Midbrain (tissue), 1 donor: ENCODE measurements at regions not wholly inside any gene's neighbourhood (a gene's known extent, or its start where the extent isn't known, plus 50 kb on each side); places are given as distances from the start of the nearest gene placed in this dataset.
"Not testable (repeated sequence)": the region's sequence is repeated elsewhere in the genome, so short reads cannot be mapped to it uniquely, and the experiment has no call there.

Source experiments
- DNase-seq: peaks from one replicate; lab custom pipeline; 2025; lab: John Stamatoyannopoulos, UW

DNA sequence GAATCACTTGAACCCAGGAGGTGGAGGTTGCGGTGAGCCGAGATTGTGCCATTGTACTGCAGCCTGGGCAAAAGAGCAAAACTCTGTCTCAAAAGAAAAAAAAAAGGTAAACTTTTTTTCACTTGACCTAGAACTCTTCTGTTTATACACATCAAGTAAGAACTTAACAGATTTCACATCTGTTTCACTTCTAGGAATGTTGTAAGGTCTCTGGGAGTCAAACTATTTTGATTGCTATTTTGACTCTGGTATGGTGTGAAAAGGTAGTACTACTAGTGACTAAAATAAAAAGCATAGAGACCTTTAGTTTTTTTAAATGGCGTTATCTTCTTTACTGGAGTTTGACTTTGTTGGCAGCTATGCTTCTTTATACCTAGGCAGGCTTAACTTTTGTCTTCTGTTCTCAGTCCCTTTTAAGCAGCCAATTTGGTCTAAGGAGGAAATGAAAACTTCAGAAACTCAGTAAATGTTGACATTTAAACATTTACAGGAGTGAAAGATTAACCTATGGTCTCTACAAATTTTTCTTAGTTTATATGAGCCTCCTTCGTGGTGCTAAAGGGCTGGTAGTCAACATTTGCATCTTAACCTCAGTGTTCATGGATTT, 84.7 kb downstream of the METTL2B start:
- not testable (repeated sequence) for DNase-seq

DNA sequence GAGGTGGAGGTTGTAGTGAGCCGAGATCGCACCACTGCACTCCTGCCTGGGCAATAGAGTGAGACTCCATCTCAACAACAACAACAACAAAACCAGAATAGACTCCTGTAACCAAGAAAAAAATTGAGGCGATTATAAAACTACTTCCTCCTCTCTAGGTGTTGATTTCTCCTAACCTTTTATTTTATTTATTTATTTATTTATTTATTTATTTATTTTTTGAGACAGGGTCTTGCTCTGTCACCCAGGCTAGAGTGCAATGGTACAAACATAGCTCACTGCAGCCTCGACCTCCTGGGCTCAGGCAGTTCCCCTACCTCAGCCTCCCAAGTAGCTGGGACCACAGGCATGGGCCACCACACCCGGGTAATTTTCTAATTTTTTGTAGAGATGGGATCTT, 86.2 kb downstream of the METTL2B start:
- not testable (repeated sequence) for DNase-seq

DNA sequence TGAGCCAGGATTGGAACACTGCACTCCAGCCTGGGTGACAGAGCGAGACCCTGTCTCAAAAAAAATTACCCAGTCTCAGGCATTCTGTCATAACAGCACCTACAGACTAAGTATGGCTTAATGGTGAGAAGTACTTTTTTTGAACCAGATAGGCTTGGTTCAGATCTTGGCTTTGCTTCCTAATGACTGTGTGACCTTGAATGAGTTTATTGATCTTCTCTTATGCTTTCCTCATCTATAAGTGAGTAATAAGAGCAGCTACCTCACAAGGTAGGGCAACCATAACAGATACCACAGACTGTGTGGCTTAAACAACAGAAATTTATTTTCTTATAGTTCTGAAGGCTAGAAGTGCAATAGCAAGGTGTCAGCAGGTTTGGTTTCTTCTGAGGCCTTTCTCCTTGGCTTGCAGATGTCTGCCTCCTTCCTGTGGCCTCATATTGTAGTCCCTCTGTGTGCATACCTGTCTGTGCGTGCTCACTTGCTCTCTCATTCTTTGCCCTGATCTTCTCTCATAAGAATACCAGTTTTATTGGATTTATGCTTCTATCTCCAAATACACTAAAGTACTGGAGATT, 87.7 kb downstream of the METTL2B start:
- not testable (repeated sequence) for DNase-seq

DNA sequence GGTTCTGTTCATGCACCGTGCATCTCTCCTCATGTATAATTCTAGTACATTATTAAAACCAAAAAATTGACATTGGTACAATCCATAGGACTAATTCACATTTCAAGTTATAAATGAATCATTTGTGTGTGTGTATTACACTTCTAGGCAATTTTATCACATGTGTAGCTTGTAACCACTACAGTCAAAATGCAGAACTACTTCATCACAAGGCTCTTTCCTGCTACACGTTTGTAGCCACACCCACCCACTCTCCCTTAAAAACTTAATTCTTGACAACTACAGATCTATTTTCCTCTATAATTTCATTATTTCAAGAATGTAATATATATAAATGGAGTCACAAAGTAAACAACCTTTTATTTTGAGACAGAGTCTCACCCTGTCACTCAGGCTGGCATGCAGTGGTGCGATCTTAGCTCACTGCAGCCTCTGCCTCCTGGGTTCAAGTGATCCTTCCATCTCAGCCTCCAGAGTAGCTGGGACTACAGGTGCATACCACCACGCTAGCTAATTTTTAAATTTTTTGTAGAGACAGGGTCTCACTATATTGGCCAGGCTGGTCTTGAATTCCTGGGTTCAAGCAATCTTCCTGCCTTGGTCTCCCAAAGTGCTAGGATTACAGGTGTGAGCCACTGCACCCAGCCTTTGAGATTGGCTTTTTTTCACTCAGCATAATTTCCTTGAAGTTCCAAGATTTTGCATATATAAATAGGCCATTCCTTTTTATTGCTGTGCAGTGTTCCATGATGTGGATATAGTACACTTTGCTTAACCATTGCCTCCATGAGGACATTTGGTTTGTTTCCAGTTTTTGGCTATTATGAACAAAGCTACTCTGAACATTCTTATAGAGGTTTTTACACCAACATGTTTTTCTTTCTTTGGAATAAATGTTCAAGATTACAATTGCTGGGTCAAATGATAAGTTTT, 88.7 kb downstream of the METTL2B start:
- DNase-seq, result not testable (repeated sequence)

DNA sequence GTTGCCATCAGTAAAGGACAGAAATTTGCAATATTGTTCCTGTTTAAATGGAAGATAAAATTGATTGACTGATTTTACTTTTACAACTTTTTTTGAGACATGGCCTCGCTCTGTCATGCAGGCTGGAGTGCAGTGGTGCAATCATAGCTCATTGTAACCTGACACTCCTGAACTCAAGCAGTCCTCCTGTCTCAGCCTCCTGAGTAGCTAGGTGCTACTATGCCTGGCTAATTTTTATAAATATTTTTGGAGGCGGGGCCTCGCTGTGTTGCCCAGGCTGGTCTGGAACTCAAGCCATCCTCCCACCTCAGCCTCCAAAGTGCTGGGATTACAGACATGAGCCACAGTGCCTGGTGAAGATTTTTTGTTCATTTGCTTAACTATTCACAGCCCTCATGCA, 96.8 kb upstream of the GARIN1A start:
- not testable (repeated sequence) for DNase-seq

DNA sequence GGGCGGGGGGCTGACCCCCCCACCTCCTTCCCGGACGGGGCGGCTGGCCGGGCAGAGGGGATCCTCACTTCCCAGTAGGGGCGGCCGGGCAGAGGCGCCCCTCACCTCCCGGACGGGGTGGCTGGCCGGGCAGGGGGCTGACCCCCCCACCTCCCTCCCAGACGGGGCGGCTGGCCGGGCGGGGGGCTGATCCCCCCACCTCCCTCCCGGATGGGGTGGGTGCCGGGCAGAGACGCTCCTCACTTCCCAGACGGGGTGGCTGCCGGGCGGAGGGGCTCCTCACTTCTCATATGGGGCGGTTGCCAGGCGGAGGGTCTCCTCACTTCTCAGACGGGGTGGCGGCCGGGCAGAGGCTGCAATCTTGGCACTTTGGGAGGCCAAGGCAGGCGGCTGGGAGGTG, 95.1 kb upstream of the GARIN1A start:
- DNase-seq, result not testable (repeated sequence)

DNA sequence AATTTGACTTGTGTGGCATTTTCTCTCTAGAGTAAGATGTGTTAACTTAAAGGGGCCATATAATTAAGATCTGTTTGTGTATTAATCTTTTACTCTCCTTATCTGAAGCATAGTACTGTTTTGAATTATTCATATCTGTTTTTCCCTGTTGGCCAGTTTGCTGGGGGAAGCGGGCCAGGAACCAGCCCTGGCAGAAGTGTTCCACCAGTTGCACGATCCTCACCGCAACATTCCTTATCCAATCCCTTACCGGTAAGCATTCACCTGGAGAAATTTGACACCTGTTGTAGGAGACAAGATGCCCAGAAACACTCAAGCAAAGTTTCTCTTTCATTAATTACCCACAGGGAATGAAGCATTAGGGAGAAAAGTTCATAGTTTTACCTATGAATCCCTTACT, 92.2 kb upstream of the GARIN1A start:
- not testable (repeated sequence) for DNase-seq

DNA sequence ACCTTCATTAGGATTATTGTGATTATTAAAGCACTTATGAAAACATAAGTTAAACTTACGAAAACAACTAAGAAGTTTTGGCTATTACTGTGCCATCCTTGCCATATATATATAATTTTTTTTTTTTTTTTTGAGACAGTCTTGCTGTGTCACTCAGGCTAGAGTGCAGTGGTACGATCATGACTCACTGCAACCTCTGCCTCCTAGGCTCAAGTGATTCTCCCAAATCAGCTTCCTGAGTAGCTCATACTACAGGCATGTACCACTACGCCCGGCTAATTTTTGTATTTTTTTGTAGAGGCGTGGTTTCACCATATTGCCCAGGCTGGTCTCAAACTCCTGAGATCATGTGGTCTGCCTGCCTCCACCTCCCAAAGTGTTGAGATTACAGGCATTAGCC, 91.0 kb upstream of the GARIN1A start:
- not testable (repeated sequence) for DNase-seq

DNA sequence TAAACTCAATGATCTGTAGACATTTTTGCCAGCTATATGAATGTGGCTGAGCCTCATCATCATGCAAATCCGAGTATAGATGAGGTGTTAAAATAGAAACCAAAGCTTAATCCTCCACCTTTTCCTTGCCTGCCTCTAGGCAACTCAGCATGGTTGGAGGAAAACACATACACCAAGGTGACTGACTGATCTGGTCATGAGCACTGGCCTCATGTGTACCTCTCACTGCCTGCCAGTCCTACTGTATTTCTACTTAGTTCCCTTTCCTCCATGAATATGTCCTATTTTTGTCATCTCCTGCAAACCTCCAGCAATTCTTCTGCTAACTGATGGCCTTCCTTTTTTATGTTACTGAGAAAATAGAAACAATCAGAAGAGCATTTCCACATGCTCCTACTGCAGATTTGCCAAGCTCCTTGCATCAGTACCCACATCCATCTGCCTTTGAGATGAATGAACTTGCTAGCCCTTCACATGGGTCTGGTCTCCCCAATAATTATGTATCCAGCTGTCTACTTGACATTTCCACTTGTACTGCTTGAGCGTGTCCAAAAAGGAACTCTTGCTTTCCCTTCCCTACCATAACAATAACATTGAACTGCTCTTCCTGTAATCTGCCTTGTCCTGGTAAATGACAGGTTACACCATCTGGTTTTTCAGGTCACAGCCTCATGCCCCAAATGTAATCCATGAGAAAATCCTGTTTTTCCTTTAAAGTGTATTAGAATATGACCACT, 90.1 kb upstream of the GARIN1A start:
- not testable (repeated sequence) for DNase-seq

DNA sequence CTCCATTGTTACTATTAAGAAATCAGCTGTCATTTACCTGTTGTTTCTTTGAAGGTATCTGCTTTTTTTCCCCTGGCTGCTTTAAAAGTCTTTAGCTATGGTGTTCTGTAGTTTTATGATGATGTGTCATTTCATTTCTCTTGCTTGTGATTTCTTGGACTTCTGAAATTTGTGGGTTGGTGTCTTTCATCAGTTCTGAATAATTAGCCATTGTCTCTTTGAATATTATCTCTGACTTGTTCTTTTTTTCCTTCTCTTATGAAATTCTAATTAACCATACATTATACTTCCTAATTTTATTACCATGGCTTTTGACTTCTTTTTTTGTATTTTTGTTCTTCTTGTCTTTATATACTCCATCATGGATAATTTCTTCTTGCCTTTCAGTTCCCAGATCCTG, 85.4 kb upstream of the GARIN1A start:
- not testable (repeated sequence) for DNase-seq

DNA sequence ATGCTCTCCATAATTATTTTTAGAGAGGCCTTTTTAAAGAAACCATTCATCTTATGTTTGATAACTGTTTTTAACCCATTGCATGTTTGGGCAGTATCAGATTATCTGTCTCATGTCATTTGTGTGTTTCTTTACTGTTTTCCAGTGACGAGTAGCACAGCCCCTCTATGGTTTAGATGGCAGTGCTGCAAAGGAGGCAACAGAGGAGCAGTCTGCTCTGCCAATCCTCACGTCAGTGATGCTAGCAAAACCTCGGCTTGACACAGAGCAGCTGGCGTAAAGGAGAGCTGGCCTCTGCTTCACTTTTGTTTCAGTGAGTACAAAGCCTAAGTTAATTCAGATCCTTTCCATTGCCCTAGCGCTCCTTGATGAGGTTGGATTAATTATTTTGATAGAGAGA, 80.4 kb upstream of the GARIN1A start:
- DNase-seq, result peak; percentile 20

DNA sequence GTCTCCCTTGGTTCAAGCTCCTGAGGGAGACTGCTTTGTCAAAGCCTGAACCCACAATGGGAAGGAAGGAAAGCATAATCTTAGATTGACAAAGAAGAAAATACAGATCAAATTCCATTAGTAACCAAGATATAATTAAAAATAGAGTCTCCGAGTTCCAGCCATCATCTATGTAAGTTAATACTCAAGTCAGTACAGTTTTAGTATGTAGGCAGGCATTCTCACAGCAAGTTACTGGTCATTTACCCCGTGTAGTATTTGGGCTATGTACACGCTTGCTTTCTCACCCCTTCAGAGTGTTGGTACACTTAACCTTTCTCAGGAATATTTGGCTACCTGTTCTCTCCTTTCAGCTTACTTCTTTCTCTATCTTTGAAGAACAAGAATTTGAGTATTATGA, 79.9 kb upstream of the GARIN1A start:
- not testable (repeated sequence) for DNase-seq

DNA sequence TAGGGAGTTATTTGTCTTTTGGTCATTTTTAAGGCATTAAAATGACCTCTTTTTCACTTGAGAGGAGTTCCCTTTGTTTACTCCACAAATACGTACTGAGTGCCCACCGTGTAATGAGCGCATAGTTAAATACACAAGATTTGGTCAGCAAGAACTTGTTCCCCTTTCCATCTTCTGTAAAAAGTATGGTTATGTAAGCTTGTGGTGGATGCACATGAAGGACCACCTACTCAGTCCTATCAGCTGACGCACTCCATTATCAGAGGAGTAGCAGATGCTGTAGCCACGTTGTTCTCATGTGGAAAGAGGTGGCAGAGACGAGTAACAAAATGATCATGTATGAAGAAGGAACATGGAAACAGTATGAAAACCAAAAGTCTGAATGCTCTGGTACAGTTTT, 78.0 kb upstream of the GARIN1A start:
- DNase-seq, result not testable (repeated sequence)

DNA sequence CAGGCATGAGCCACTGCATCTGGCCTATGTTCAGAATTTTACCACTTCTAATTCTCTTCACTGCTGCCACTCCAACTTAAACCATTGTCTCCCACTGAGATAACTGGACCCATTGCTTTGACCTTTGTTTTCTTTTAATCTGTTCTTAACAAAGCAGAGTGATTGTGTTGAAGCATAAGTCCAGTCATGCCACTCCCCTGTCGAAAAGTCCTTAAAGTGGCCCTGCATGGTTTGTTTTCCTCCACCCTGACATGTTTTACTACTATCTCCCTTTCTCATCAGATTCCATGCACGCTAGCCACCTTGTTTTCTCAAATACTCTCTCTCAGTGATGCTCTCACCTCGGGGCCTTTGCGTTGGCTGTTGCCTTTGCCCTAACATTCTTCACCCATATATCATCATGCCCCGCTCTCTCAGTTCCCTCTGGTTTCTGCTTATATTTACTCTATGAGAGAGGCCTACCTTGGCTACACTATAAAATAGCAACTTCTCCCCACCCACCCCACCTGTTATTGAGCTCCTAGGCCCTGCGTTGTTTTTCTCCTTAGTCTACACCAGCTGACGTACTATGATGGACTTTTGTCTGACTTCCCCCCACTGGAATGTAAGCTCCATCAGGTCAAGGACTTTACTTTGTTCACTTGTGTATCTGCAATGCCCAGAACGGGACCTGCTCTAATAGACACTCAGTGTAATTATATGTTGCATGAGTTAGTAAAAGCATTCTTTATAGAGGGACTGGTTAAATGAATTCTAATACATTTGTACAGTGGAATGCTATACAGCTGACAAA, 75.6 kb upstream of the GARIN1A start:
- DNase-seq, result not testable (repeated sequence)

DNA sequence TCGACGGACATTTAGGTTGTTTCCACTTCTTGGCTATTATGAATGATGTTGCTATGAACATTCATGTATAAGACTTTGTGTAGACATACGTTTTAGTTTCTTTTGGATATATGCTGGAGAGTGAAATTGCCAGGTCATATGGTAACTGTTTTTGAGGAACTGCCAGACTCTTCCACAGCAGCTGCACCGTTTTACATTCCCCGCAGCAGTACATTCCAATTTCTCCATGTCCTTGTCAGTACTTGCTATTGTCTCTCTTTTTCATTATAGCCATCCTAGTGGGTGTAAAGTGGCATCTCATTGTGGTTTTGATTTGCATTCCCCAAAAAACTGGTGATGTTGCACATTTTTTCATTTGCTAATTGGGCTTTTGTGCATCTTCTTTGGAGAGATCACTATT, 73.1 kb upstream of the GARIN1A start:
- DNase-seq, result not testable (repeated sequence)

DNA sequence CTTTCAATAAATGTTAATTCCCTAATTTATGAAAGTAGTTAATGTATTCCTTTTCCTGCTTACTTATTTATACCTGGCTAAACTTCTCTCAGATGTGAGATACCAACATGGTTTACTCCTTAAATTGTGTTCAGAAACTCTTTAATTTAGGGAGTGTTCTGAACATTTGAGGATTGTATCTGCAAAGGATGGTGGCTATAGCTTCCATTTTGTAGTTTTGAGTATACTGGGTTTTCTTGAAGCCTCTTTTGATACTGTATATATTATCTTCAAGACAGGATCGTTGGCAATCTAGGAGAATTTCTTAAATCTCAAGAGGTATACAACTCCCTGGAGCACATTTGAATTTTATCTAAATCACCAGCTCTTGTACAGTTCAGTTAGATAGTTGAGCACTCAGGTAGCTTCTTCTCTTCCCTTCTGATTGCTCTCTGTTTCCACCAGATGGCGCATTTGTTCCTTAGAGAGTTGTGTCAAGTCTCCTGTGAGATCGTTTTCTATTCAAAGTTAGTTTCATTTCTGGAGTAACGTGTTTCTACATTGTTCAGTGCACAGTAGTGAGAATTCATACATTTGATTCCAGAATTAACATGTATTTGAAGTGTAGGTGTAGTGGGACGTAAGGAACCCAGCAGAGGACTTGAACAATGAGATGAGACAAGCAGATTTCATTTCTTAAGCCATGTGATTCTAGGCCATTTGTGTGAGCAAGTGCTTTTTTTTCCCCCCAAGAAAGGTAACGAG, 63.2 kb upstream of the GARIN1A start:
- peak; percentile 68 for DNase-seq

DNA sequence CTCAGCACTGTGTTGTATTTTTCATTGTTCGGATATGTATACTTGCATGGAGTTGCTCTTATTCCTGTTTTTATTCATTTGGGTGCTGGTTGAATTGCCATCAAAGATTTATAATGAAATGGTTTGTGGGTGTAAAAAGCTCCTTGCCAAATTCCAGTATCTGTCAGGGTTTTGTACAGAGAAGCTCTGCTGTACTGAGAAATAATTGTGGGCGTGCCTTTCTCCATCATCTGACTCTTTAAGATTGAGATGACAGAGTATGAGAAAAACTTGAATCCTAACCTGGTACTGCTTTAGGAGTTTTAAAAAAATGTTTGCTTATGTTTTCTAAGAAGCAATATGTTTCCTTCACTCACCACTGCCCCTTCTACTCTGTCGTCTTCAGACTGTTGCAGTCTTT, 58.7 kb upstream of the GARIN1A start:
- DNase-seq, result not testable (repeated sequence)

DNA sequence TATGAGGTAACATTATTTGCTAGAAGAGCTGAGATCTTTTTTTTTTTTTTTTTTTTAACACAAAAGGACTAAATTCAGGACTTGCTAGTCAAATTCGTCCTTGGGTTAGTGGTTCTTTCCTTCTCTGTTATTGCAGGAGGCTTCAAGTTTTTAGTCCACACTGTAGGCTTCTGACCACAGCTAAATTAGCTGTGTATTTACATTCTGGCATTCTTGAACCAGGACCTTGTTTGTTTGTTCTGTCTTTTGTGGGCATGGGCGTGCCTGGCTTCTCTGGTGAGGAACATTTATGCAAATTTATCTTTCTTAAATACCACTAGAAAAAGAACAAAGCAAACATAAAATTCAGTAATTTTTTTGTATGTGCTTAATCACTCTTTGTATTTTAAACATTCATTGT, 57.3 kb upstream of the GARIN1A start:
- not testable (repeated sequence) for DNase-seq

DNA sequence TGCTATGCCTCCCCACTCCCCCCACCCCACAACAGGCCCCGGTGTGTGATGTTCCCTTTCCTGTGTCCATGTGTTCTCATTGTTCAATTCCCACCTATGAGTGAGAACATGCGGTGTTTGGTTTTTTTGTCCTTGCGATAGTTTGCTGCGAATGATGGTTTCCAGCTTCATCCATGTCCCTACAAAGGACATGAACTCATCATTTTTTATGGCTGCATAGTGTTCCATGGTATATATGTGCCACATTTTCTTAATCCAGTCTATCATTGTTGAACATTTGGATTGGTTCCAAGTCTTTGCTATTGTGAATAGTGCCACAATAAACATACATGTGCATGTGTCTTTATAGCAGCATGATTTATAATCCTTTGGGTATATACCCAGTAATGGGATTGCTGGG, 55.3 kb upstream of the GARIN1A start:
- not testable (repeated sequence) for DNase-seq
